ENCODE measurements at regions not wholly inside any gene's neighbourhood (a gene's known extent, or its start where the extent isn't known, plus 50 kb on each side); places are given as distances from the start of the nearest gene placed in this dataset.

- ChIA-PET CTCF (no interaction called here), POLR2A (no interaction called here)
- Mint-ChIP-seq H3K9me3 (peaks cover under 1% of the 10 kb centered on the region), H3K27me3 (peaks cover 4% of the 10 kb centered on the region), H3K4me1 (no peaks in the 10 kb centered on the region), H3K27ac (no peak overlapping the region), H3K4me3 (no peak overlapping the region), H3K36me3 (ENCODE audit: low read depth) (no peaks in the 10 kb centered on the region)
- DNase-seq = no peak
Observed at GRCh38 chr3:72332689-72333088, 515.6 kb downstream of the SHQ1 start.

GRCh38 chr3:72332036-72332435, 516.2 kb downstream of the SHQ1 start:
- peaks cover 4% of the 10 kb centered on the region for H3K9me3 Mint-ChIP-seq
- H3K36me3 Mint-ChIP-seq (ENCODE audit: low read depth) = no peaks in the 10 kb centered on the region
- no peak for DNase-seq
- no peak overlapping the region for H3K4me3 Mint-ChIP-seq
- POLR2A ChIA-PET = no interaction called here
- CTCF ChIA-PET = no interaction called here
- peaks cover 4% of the 10 kb centered on the region for H3K27me3 Mint-ChIP-seq
- H3K27ac Mint-ChIP-seq = no peak overlapping the region
- no peaks in the 10 kb centered on the region for H3K4me1 Mint-ChIP-seq

GRCh38 chr3:72331076-72331475, 517.2 kb downstream of the SHQ1 start:
- POLR2A ChIA-PET = no interaction called here
- no peak overlapping the region for H3K4me3 Mint-ChIP-seq
- CTCF ChIA-PET = no interaction called here
- H3K4me1 Mint-ChIP-seq = no peaks in the 10 kb centered on the region
- DNase-seq = no peak
- H3K9me3 Mint-ChIP-seq = peaks cover 4% of the 10 kb centered on the region
- H3K27ac Mint-ChIP-seq = no peak overlapping the region
- H3K27me3 Mint-ChIP-seq = peaks cover 4% of the 10 kb centered on the region
- H3K36me3 Mint-ChIP-seq (ENCODE audit: low read depth) = no peaks in the 10 kb centered on the region

GRCh38 chr3:72329354-72329753, 518.9 kb downstream of the SHQ1 start:
- Mint-ChIP-seq H3K4me1 (no peaks in the 10 kb centered on the region), H3K9me3 (peaks cover 4% of the 10 kb centered on the region), H3K27ac (no peak overlapping the region), H3K4me3 (no peak overlapping the region), H3K36me3 (ENCODE audit: low read depth) (no peaks in the 10 kb centered on the region), H3K27me3 (peaks cover 4% of the 10 kb centered on the region)
- POLR2A ChIA-PET = no interaction called here
- no peak for DNase-seq
- CTCF ChIA-PET = no interaction called here

- H3K36me3 Mint-ChIP-seq (ENCODE audit: low read depth) = no peaks in the 10 kb centered on the region
- CTCF ChIA-PET = no interaction called here
- no peak overlapping the region for H3K27ac Mint-ChIP-seq
- no peak for DNase-seq
- peaks cover 4% of the 10 kb centered on the region for H3K27me3 Mint-ChIP-seq
- peaks cover 4% of the 10 kb centered on the region for H3K9me3 Mint-ChIP-seq
- H3K4me3 Mint-ChIP-seq = no peak overlapping the region
- POLR2A ChIA-PET = no interaction called here
- no peaks in the 10 kb centered on the region for H3K4me1 Mint-ChIP-seq
Observed at GRCh38 chr3:72328755-72329277, 519.4 kb downstream of the SHQ1 start.

- Mint-ChIP-seq H3K4me3 (no peak overlapping the region), H3K4me1 (no peaks in the 10 kb centered on the region), H3K36me3 (ENCODE audit: low read depth) (no peaks in the 10 kb centered on the region), H3K27me3 (peaks cover 3% of the 10 kb centered on the region), H3K27ac (no peak overlapping the region), H3K9me3 (peaks cover 4% of the 10 kb centered on the region)
- no peak for DNase-seq
- POLR2A ChIA-PET = interaction anchor here (1.5 kb wide), 1 partner anchor 18 kb away, joined by 3 read pairs; no protein-coding TSS in a partner anchor
- CTCF ChIA-PET = no interaction called here
Observed at GRCh38 chr3:72327008-72327407, 521.2 kb downstream of the SHQ1 start.

GRCh38 chr3:72324253-72324811, 523.9 kb downstream of the SHQ1 start:
- CTCF ChIA-PET = no interaction called here
- no peaks in the 10 kb centered on the region for H3K27me3 Mint-ChIP-seq
- peaks cover 2% of the 10 kb centered on the region for H3K4me1 Mint-ChIP-seq
- no peaks in the 10 kb centered on the region for H3K36me3 Mint-ChIP-seq (ENCODE audit: low read depth)
- DNase-seq = no peak
- H3K27ac Mint-ChIP-seq = no peak overlapping the region
- no peak overlapping the region for H3K4me3 Mint-ChIP-seq
- peaks cover 4% of the 10 kb centered on the region for H3K9me3 Mint-ChIP-seq
- POLR2A ChIA-PET = no interaction called here

- H3K36me3 Mint-ChIP-seq (ENCODE audit: low read depth) = no peaks in the 10 kb centered on the region
- no peak overlapping the region for H3K4me3 Mint-ChIP-seq
- peaks cover 4% of the 10 kb centered on the region for H3K9me3 Mint-ChIP-seq
- POLR2A ChIA-PET = no interaction called here
- no peaks in the 10 kb centered on the region for H3K27me3 Mint-ChIP-seq
- no peak overlapping the region for H3K27ac Mint-ChIP-seq
- peaks cover 2% of the 10 kb centered on the region for H3K4me1 Mint-ChIP-seq
- no peak for DNase-seq
- CTCF ChIA-PET = no interaction called here
Observed at GRCh38 chr3:72323773-72324172, 524.5 kb downstream of the SHQ1 start.

GRCh38 chr3:72322264-72322976, 525.8 kb downstream of the SHQ1 start:
- Mint-ChIP-seq H3K27me3 (no peaks in the 10 kb centered on the region), H3K4me3 (no peak overlapping the region), H3K9me3 (peaks cover under 1% of the 10 kb centered on the region), H3K36me3 (ENCODE audit: low read depth) (no peaks in the 10 kb centered on the region), H3K27ac (no peak overlapping the region), H3K4me1 (peaks cover 2% of the 10 kb centered on the region)
- DNase-seq = no peak
- POLR2A ChIA-PET = no interaction called here
- CTCF ChIA-PET = no interaction called here

GRCh38 chr3:72320955-72321303, 527.3 kb downstream of the SHQ1 start:
- H3K4me1 Mint-ChIP-seq = peaks cover 2% of the 10 kb centered on the region
- POLR2A ChIA-PET = no interaction called here
- DNase-seq = no peak
- no peaks in the 10 kb centered on the region for H3K9me3 Mint-ChIP-seq
- H3K36me3 Mint-ChIP-seq (ENCODE audit: low read depth) = no peaks in the 10 kb centered on the region
- no peak overlapping the region for H3K4me3 Mint-ChIP-seq
- CTCF ChIA-PET = no interaction called here
- H3K27ac Mint-ChIP-seq = no peak overlapping the region
- H3K27me3 Mint-ChIP-seq = no peaks in the 10 kb centered on the region

GRCh38 chr3:72320095-72320954, 527.9 kb downstream of the SHQ1 start:
- Mint-ChIP-seq H3K9me3 (no peaks in the 10 kb centered on the region), H3K27ac (no peak overlapping the region), H3K4me1 (peaks cover 2% of the 10 kb centered on the region), H3K36me3 (ENCODE audit: low read depth) (no peaks in the 10 kb centered on the region), H3K27me3 (no peaks in the 10 kb centered on the region), H3K4me3 (no peak overlapping the region)
- CTCF ChIA-PET = no interaction called here
- POLR2A ChIA-PET = no interaction called here
- no peak for DNase-seq

- no peaks in the 10 kb centered on the region for H3K9me3 Mint-ChIP-seq
- ChIA-PET CTCF (no interaction called here), POLR2A (no interaction called here)
- H3K4me1 Mint-ChIP-seq = peaks cover 2% of the 10 kb centered on the region
- H3K27me3 Mint-ChIP-seq = no peaks in the 10 kb centered on the region
- H3K27ac Mint-ChIP-seq = no peak overlapping the region
- no peaks in the 10 kb centered on the region for H3K36me3 Mint-ChIP-seq (ENCODE audit: low read depth)
- no peak for DNase-seq
- H3K4me3 Mint-ChIP-seq = no peak overlapping the region
Observed at GRCh38 chr3:72319194-72320094, 528.8 kb downstream of the SHQ1 start.
